IPS-NIHi11 (cell line): ENCODE measurements at regions not wholly inside any gene's neighbourhood (a gene's known extent, or its start where the extent isn't known, plus 50 kb on each side); places are given as distances from the start of the nearest gene placed in this dataset.
A peak's percentile ranks its signal among the peaks of the same experiment; 100 is the strongest.

Experiments
- DNase-seq: peaks from one replicate; pipeline ENCODE4 v3.0.0; 2012; ENCODE audit warnings: mixed read lengths, low spot score

GRCh38 chr2:111695441-111696007, 188.5 kb downstream of the ANAPC1 start:
- DNase-seq: no peak

GRCh38 chr2:111696226-111696625, 187.8 kb downstream of the ANAPC1 start:
- no peak for DNase-seq

- no peak for DNase-seq
Measured at GRCh38 chr2:111697560-111697959, 186.4 kb downstream of the ANAPC1 start.

- no peak for DNase-seq
Measured at GRCh38 chr2:111698089-111698488, 185.9 kb downstream of the ANAPC1 start.

DNA sequence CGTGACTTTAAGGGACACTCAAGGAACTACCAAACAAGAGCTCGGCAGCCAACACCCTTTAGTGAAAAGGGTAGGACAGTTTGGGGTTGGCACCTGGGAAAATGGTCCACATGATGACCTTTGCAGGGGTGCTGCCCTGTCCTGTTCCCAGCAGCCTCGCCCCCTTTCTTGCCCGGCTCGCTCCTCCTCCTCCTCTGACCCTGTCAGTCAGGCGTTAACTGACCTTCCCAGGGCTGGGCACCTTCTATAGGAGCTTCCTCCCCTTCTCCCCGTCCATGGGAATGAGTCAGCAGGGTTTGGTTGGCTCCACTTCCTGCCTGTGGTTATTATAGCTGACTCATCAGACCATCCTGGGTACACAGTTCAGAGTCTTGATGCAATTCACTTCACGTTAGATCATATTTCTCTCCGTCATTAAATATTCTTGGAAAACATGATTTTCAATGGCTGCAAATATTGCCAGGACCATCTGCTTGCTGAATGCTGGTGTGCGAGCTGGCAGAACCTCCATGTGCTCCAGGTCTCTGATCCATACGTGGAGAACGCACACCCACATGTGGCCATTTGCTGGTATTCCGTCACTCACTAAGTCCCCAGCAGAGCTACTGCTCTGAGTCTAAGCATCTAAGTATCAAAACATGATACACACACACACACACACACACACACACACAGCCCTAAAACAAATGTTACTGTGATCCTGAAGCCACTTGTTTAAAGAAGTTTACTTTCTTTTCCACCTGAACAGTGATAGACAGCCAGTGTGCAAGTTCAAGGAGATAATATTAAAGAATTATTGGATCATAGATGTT, 185.0 kb downstream of the ANAPC1 start:
- peak; percentile 65 for DNase-seq

GRCh38 chr2:111701266-111701665, 182.7 kb downstream of the ANAPC1 start:
- DNase-seq: no peak

DNA sequence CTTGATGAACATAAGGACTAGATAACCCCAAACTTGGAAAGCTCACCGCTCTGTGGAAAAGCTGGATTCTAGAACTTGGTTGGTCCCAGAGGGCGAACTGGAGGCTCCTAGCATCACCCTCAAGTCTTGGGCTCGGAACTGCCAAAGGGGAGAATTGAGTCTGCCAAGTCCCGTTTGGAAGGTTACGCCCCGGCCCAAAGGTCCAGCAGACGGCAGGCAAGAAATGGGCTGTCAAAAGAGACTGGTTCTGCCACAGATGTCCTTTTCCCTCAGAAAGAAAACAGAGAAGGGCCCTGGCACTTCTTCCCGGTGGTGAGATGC, 182.2 kb downstream of the ANAPC1 start:
- DNase-seq: no peak

- DNase-seq: peak; percentile 79
Measured at GRCh38 chr2:111702119-111702803, 181.7 kb downstream of the ANAPC1 start.

DNA sequence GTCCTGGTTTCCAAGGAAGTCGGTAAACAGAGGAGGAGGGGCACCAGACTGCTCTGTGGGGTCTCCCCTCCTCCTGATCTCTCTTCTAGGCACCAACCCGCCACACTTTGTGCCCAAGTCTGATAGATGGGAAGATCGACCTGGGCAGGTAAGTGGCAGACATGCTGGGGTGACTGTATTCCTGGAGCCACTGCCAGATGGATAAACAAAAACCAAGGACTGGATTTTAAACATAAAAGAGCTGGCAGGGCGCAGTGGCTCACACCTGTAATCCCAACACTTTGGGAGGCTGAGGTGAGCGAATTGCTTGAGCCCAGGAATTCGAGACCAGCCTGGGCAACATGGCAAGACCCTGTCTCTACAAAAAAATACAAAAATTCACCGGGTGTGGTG, 181.2 kb downstream of the ANAPC1 start:
- DNase-seq: no peak

- no peak for DNase-seq
Measured at GRCh38 chr2:111703759-111704158, 180.2 kb downstream of the ANAPC1 start.

- no peak for DNase-seq
Measured at GRCh38 chr2:111704246-111704645, 179.7 kb downstream of the ANAPC1 start.

GRCh38 chr2:111705239-111705638, 178.8 kb downstream of the ANAPC1 start:
- no peak for DNase-seq

- DNase-seq: peak; percentile 73
Measured at GRCh38 chr2:111705711-111706336, 178.2 kb downstream of the ANAPC1 start.

DNA sequence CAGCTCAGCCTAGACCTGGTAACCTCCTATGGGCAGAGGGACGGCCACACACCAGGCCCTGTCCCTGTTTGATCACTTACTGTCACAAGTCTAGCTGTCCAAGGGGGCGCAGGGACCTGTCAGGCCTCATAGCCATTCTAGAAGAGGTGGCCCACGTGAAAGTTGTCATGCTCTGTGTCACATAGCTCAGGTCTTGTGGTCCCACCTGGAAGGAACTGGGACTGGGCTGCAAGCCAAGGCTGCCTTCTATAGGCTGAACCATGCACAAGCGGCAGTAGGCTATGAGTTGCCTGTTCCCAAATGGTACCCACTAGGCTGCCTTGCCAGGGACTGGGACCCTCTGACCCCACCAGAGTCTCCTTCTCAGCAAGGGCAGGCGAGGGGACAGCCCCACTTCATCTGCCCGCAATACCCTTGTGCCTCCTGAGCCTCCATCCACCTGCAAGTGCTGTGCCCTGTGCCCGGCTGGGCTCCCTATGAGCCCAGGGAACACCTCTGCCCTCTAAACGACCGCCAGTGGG, 177.5 kb downstream of the ANAPC1 start:
- no peak for DNase-seq

GRCh38 chr2:111707700-111708099, 176.3 kb downstream of the ANAPC1 start:
- DNase-seq: no peak

GRCh38 chr2:111708476-111709180, 175.4 kb downstream of the ANAPC1 start:
- no peak for DNase-seq

- DNase-seq: no peak
Measured at GRCh38 chr2:111709321-111709720, 174.7 kb downstream of the ANAPC1 start.

GRCh38 chr2:111710085-111710484, 173.9 kb downstream of the ANAPC1 start:
- DNase-seq: no peak

DNA sequence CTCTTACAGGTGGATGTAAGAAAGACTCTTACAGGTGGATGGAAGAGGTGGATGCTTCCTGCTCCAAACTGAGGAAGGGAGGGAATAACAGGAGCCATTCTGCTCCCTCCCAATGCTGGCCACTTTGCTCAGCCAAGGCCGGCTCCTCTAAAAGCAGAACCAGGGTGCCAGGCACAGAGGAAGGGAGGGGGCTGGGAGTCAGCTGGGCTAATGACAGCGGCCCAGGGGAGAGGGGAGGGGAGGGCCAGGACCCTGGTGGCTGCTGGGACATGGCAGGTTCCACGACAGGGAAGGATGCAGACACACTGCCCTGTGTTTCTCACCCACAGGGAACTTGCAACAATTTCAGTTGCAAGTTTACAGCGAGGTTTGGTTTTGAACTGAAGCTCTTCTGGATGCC, 173.4 kb downstream of the ANAPC1 start:
- DNase-seq: no peak

GRCh38 chr2:111711270-111711669, 172.7 kb downstream of the ANAPC1 start:
- no peak for DNase-seq

DNA sequence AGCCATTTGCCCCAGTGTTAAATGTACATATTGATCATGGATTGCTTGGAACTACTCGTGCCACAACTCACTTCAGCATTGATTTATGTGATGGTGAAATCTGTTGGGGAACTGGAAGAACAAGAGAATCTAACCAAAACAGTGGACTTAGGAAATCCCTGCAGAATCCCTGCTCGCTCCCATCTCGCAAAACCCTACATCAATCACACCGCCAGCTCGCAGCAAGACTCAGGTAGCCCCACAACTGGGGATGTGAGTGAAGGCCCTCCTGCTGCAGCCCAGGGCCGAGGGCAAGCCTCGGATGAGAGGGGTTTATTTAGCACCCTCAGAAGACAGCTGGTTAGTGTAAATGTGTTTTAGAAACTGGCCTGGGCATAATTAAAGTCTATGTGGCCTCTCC, 171.6 kb downstream of the ANAPC1 start:
- no peak for DNase-seq

DNA sequence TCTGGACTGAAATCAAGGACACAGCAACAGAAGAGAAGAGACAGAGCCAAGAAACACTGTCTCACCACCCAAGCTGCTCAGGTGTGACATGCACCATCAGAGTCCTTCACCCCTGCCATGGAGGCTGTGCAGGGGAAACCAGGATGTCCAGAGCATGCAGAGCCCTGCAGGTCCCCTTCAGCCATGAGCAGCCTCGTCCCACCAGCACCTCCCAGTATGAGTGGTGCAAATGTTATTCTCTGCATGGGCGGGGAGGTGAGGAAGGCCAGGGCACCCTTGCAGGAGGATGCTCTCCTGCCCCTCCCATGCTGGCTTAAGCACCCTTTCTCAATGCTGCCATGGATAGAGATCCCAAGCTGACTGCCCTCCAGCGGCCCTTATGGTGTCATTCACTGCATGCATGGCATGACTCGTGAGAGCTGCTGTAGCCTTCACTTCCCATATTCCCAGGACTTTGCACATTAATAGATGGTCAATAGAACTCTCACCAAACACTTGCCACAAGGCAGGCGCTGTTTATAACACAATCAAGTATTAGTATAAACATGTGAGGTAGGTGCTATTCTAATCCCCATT, 171.0 kb downstream of the ANAPC1 start:
- DNase-seq: no peak
